Thoracic aorta (tissue), 2 donors: ENCODE measurements at regions not wholly inside any gene's neighbourhood (a gene's known extent, or its start where the extent isn't known, plus 50 kb on each side); places are given as distances from the start of the nearest gene placed in this dataset.
"Not testable (repeated sequence)": the region's sequence is repeated elsewhere in the genome, so short reads cannot be mapped to it uniquely, and the experiment has no call there.

Source experiments
- ATAC-seq: fragments of 150-250 bp; one replicate; pipeline ENCODE4 v1.8.0; 2017; ENCODE audit warnings: low read depth; ENCODE audit not compliant: insufficient number of reproducible peaks, low FRiP score
- DNase-seq: peaks from one replicate; pipeline ENCODE4 v3.0.0-alpha.2; 2020; ENCODE audit warnings: low spot score
- H3K27ac ChIP-seq, 2 donors: fragments of 200-600 bp; sonication (generic); 1 replicate in 1 of 2; 2 replicates in 1 of 2; pipeline ENCODE4 v1.5.1; 2016; ENCODE audit warnings: mild to moderate bottlenecking in 2 of 2, moderate library complexity in 2 of 2
- H3K27me3 ChIP-seq: fragments of 200-600 bp; sonication (generic); replicated peaks from 2 replicates; pipeline ENCODE4 v1.6.0; 2016; ENCODE audit warnings: mild to moderate bottlenecking; ENCODE audit not compliant: insufficient read depth
- H3K36me3 ChIP-seq: fragments of 200-600 bp; sonication (generic); one replicate; pipeline ENCODE4 v1.5.1; 2016
- H3K4me1 ChIP-seq, 2 donors: fragments of 200-600 bp; sonication (generic); 1 replicate in 1 of 2; 2 replicates in 1 of 2; pipeline versions ENCODE4 v1.5.1 to v1.6.0; 2016; ENCODE audit warnings: low read depth in 2 of 2, mild to moderate bottlenecking in 1 of 2; ENCODE audit not compliant: control insufficient read depth in 1 of 2
- H3K4me3 ChIP-seq: fragments of 200-600 bp; sonication (generic); 2 replicates; pipeline ENCODE4 v1.5.1; 2016; ENCODE audit warnings: mild to moderate bottlenecking
- H3K9me3 ChIP-seq: fragments of 200-600 bp; sonication (generic); 2 replicates; pipeline ENCODE4 v1.5.1; 2016
- TF ChIP-seq, protein P1 (sequence below): fragments of 200-600 bp; sonication (generic); IDR thresholded peaks from one replicate; pipeline ENCODE4 v1.5.1; 2019; ENCODE audit warnings: antibody characterized with exemption

GRCh38 chr4:180336494-180337090, 1906.6 kb upstream of the TENM3 start:
- no peaks in the 10 kb centered on the region for H3K27me3 ChIP-seq
- DNase-seq (no peak), ATAC-seq (no peak)
- H3K4me3 ChIP-seq: no peak overlapping the region
- no peak overlapping the region for H3K27ac ChIP-seq
- H3K4me1 ChIP-seq: no peaks in the 10 kb centered on the region
- H3K9me3 ChIP-seq: no peaks in the 10 kb centered on the region
- TF ChIP-seq, protein P1, sequence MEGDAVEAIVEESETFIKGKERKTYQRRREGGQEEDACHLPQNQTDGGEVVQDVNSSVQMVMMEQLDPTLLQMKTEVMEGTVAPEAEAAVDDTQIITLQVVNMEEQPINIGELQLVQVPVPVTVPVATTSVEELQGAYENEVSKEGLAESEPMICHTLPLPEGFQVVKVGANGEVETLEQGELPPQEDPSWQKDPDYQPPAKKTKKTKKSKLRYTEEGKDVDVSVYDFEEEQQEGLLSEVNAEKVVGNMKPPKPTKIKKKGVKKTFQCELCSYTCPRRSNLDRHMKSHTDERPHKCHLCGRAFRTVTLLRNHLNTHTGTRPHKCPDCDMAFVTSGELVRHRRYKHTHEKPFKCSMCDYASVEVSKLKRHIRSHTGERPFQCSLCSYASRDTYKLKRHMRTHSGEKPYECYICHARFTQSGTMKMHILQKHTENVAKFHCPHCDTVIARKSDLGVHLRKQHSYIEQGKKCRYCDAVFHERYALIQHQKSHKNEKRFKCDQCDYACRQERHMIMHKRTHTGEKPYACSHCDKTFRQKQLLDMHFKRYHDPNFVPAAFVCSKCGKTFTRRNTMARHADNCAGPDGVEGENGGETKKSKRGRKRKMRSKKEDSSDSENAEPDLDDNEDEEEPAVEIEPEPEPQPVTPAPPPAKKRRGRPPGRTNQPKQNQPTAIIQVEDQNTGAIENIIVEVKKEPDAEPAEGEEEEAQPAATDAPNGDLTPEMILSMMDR: no peak
- H3K36me3 ChIP-seq: no peaks in the 10 kb centered on the region

DNA sequence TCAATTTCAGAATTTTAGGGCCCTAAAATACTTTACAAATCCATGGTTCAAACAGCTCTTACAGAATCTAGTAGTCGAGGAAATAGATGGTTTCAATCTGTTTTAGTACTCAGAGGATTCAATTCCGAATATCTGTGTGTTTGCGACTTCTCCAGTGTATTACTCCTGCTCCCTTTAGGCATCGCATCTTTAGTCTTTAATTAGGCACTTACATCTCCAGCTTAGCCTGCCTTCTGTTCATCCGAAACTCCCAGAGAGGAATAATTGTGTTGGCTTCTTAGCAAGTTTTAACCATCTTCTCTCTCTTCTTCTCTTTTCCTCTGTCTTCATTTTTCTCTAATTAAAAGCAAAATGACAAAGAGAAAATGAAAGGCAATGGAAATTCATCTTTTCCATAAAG, 1901.3 kb upstream of the TENM3 start:
- Histone ChIP-seq H3K27ac (no peak overlapping the region), H3K4me1 (no peaks in the 10 kb centered on the region), H3K27me3 (no peaks in the 10 kb centered on the region), H3K36me3 (no peaks in the 10 kb centered on the region), H3K9me3 (no peaks in the 10 kb centered on the region), H3K4me3 (no peak overlapping the region)
- ATAC-seq: no peak
- TF ChIP-seq, protein P1: no peak
- no peak for DNase-seq

- Histone ChIP-seq H3K36me3 (no peaks in the 10 kb centered on the region), H3K4me1 (no peaks in the 10 kb centered on the region), H3K27ac (no peak overlapping the region), H3K27me3 (no peaks in the 10 kb centered on the region), H3K4me3 (no peak overlapping the region), H3K9me3 (no peaks in the 10 kb centered on the region)
- no peak for ATAC-seq
- no peak for DNase-seq
- TF ChIP-seq, protein P1: no peak
Observed at GRCh38 chr4:180350901-180351300, 1892.3 kb upstream of the TENM3 start.

DNA sequence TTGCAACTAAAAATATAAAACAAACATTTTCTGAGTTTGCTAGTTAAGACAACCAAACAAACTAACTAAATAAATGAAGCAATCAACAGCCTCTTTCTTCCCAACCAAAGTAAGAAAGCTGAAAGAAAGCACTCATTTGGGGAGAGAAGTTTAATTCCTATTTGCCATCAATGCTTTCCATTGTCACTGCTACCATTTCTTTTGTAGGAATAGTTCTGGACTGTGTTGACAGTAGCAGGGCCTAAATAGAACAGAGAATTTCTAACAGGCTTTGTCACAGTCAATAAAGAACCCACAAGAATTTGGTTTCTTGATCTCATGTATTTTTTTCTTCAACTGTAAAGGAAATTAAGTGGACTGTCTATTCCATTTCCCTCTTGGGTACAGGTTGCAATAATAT, 1886.4 kb upstream of the TENM3 start:
- ATAC-seq (no peak), DNase-seq (no peak)
- H3K9me3 ChIP-seq: no peaks in the 10 kb centered on the region
- no peaks in the 10 kb centered on the region for H3K36me3 ChIP-seq
- H3K27me3 ChIP-seq: no peaks in the 10 kb centered on the region
- H3K4me1 ChIP-seq: no peaks in the 10 kb centered on the region
- no peak overlapping the region for H3K4me3 ChIP-seq
- H3K27ac ChIP-seq: no peak overlapping the region
- TF ChIP-seq, protein P1: no peak

DNA sequence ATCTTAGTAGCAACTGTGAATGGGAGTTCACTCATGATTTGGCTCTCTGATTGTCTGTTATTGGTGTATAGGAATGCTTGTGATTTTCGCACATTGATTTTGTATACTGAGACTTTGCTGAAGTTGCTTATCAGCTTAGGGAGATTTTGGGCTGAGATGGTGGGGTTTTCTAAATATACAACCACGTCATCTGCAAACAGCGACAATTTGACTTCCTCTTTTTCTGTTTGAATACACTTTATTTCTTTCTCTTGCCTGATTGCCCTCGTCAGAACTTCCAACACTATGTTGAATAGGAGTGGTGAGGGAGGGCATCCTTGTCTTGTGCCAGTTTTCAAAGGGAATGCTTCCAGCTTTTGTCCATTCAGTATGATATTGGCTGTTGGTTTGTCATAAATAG, 1883.1 kb upstream of the TENM3 start:
- H3K27ac ChIP-seq, H3K27me3 ChIP-seq, H3K9me3 ChIP-seq, H3K4me1 ChIP-seq, ATAC-seq, DNase-seq, H3K36me3 ChIP-seq, H3K4me3 ChIP-seq: not testable (repeated sequence)

DNA sequence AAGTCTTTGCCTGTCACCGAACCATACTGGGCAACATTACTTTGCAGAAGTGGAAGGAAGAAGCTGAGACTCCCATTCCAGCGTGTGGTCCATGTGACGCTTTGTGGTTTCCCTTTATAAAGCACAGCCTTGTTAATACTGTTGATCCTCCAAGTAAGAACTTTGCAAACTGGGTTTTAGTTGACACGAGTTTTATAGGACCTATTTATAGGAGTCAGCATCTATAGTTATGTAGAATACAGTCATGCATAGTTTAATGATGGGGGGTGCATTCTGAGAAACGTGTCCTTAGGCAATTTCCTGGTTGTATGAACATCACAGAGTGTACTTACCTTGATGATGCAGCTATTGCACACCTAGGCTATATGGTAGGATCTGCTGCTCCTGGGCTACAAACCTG, 1879.4 kb upstream of the TENM3 start:
- no peak overlapping the region for H3K27ac ChIP-seq
- DNase-seq: no peak
- TF ChIP-seq, protein P1: no peak
- no peaks in the 10 kb centered on the region for H3K4me1 ChIP-seq
- H3K9me3 ChIP-seq: no peaks in the 10 kb centered on the region
- ATAC-seq: no peak
- H3K27me3 ChIP-seq: no peaks in the 10 kb centered on the region
- H3K4me3 ChIP-seq: no peak overlapping the region
- H3K36me3 ChIP-seq: no peaks in the 10 kb centered on the region
